ENCODE measurements at regions not wholly inside any gene's neighbourhood (a gene's known extent, or its start where the extent isn't known, plus 50 kb on each side); places are given as distances from the start of the nearest gene placed in this dataset.

DNA sequence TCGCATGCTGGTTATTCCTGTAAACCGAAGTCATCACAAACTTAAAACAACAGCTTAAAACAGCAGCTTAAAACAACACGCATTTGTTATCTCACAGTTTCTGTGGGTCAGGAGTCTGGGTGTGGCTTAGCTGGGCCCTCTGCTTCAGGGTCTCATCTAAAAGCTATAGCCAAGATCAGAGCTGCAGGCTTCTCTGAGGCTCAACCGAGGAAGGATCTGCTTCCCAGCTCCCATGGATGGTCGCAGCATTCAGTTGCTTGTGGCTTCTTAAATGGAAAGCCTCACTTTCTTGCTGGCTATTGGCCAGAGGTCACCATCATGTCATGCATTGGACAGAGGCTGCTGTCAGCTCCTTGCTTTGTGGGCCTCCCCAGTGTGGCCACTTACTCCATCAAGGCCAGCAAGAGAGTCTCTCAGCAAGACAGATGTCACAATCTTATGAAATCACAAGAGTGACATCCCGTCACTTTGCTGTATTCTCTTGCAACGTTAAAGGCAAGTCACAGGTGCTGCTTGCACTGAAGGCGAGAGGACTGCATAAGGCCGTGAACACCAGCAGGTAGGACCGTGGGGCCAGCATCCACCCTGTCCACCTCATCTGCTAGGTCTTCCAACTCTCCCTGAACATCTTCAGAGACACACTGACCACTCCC is 117.9 kb upstream of the TNRC6C start:
- no peak for TF ChIP-seq CTCF (IDR thresholded peaks at IDR 0.05; ENCODE audit: insufficient read depth, low read length, poor library complexity, severe bottlenecking)
- no peak for TF ChIP-seq EZH2phosphoT487 (conservative IDR thresholded peaks at IDR 0.05; ENCODE audit: low read length)
